ENCODE measurements at regions not wholly inside any gene's neighbourhood (a gene's known extent, or its start where the extent isn't known, plus 50 kb on each side); places are given as distances from the start of the nearest gene placed in this dataset.

- H3K36me3 ChIP-seq (ENCODE audit: insufficient read depth, low read length), result no peaks in the 10 kb centered on the region
- no peaks in the 10 kb centered on the region for H3K9me3 ChIP-seq (ENCODE audit: low read length)
- H3K4me3 ChIP-seq (ENCODE audit: low read length), result no peak overlapping the region
These were observed 79.8 kb upstream of the PAPPA start for GRCh38 chr9:116073826-116074225.

GRCh38 chr9:116074658-116075057 is 78.9 kb upstream of the PAPPA start:
- no peak overlapping the region for H2AFZ ChIP-seq (ENCODE audit: low read depth, low read length)
- H3K4me1 ChIP-seq (ENCODE audit: insufficient read depth, low read length), result no peaks in the 10 kb centered on the region
- H3K27me3 ChIP-seq (ENCODE audit: insufficient read depth, low read length), result no peaks in the 10 kb centered on the region
- H3K4me3 ChIP-seq (ENCODE audit: low read length), result no peak overlapping the region
- H3K36me3 ChIP-seq (ENCODE audit: insufficient read depth, low read length), result no peaks in the 10 kb centered on the region
- H3K9me3 ChIP-seq (ENCODE audit: low read length), result no peaks in the 10 kb centered on the region

More at GRCh38 chr9:116073826-116074225, 79.8 kb upstream of the PAPPA start:
- no peaks in the 10 kb centered on the region for H3K4me1 ChIP-seq (ENCODE audit: insufficient read depth, low read length)
- no peak overlapping the region for H2AFZ ChIP-seq (ENCODE audit: low read depth, low read length)
- no peaks in the 10 kb centered on the region for H3K27me3 ChIP-seq (ENCODE audit: insufficient read depth, low read length)

GRCh38 chr9:116075191-116075590 is 78.4 kb upstream of the PAPPA start:
- Histone ChIP-seq H3K27me3 (ENCODE audit: insufficient read depth, low read length) (no peaks in the 10 kb centered on the region), H3K4me1 (ENCODE audit: insufficient read depth, low read length) (no peaks in the 10 kb centered on the region), H3K4me3 (ENCODE audit: low read length) (no peak overlapping the region), H3K9me3 (ENCODE audit: low read length) (no peaks in the 10 kb centered on the region), H3K36me3 (ENCODE audit: insufficient read depth, low read length) (no peaks in the 10 kb centered on the region), H2AFZ (ENCODE audit: low read depth, low read length) (no peak overlapping the region)

- H3K36me3 ChIP-seq (ENCODE audit: insufficient read depth, low read length), result no peaks in the 10 kb centered on the region
- H3K27me3 ChIP-seq (ENCODE audit: insufficient read depth, low read length), result peaks cover 2% of the 10 kb centered on the region
- H3K4me3 ChIP-seq (ENCODE audit: low read length), result no peak overlapping the region
- no peak overlapping the region for H2AFZ ChIP-seq (ENCODE audit: low read depth, low read length)
- H3K4me1 ChIP-seq (ENCODE audit: insufficient read depth, low read length), result no peaks in the 10 kb centered on the region
- H3K9me3 ChIP-seq (ENCODE audit: low read length), result no peaks in the 10 kb centered on the region
These were observed 75.0 kb upstream of the PAPPA start for GRCh38 chr9:116078640-116079039.

- Histone ChIP-seq H3K9me3 (ENCODE audit: low read length) (no peaks in the 10 kb centered on the region), H3K4me3 (ENCODE audit: low read length) (no peak overlapping the region), H3K36me3 (ENCODE audit: insufficient read depth, low read length) (no peaks in the 10 kb centered on the region), H2AFZ (ENCODE audit: low read depth, low read length) (no peak overlapping the region), H3K27me3 (ENCODE audit: insufficient read depth, low read length) (peaks cover 2% of the 10 kb centered on the region), H3K4me1 (ENCODE audit: insufficient read depth, low read length) (no peaks in the 10 kb centered on the region)
These were observed 73.0 kb upstream of the PAPPA start for GRCh38 chr9:116080561-116080960.

- Histone ChIP-seq H3K4me3 (ENCODE audit: low read length) (no peak overlapping the region), H2AFZ (ENCODE audit: low read depth, low read length) (no peak overlapping the region), H3K27me3 (ENCODE audit: insufficient read depth, low read length) (peaks cover 2% of the 10 kb centered on the region), H3K9me3 (ENCODE audit: low read length) (no peaks in the 10 kb centered on the region), H3K36me3 (ENCODE audit: insufficient read depth, low read length) (no peaks in the 10 kb centered on the region), H3K4me1 (ENCODE audit: insufficient read depth, low read length) (no peaks in the 10 kb centered on the region)
These were observed 72.0 kb upstream of the PAPPA start for GRCh38 chr9:116081435-116082115.

GRCh38 chr9:116083837-116084236 is 69.8 kb upstream of the PAPPA start:
- Histone ChIP-seq H3K9me3 (ENCODE audit: low read length) (no peaks in the 10 kb centered on the region), H3K36me3 (ENCODE audit: insufficient read depth, low read length) (no peaks in the 10 kb centered on the region), H3K27me3 (ENCODE audit: insufficient read depth, low read length) (peaks cover 2% of the 10 kb centered on the region), H2AFZ (ENCODE audit: low read depth, low read length) (no peak overlapping the region), H3K4me3 (ENCODE audit: low read length) (no peak overlapping the region), H3K4me1 (ENCODE audit: insufficient read depth, low read length) (no peaks in the 10 kb centered on the region)

GRCh38 chr9:116084497-116084896 is 69.1 kb upstream of the PAPPA start:
- H3K27me3 ChIP-seq (ENCODE audit: insufficient read depth, low read length), result peaks cover 2% of the 10 kb centered on the region
- H3K4me1 ChIP-seq (ENCODE audit: insufficient read depth, low read length), result no peaks in the 10 kb centered on the region
- H3K9me3 ChIP-seq (ENCODE audit: low read length), result no peaks in the 10 kb centered on the region
- no peak overlapping the region for H3K4me3 ChIP-seq (ENCODE audit: low read length)
- no peaks in the 10 kb centered on the region for H3K36me3 ChIP-seq (ENCODE audit: insufficient read depth, low read length)
- H2AFZ ChIP-seq (ENCODE audit: low read depth, low read length), result no peak overlapping the region

- Histone ChIP-seq H3K27me3 (ENCODE audit: insufficient read depth, low read length) (no peaks in the 10 kb centered on the region), H3K36me3 (ENCODE audit: insufficient read depth, low read length) (no peaks in the 10 kb centered on the region), H3K9me3 (ENCODE audit: low read length) (no peaks in the 10 kb centered on the region), H2AFZ (ENCODE audit: low read depth, low read length) (no peak overlapping the region), H3K4me1 (ENCODE audit: insufficient read depth, low read length) (no peaks in the 10 kb centered on the region), H3K4me3 (ENCODE audit: low read length) (no peak overlapping the region)
These were observed 66.3 kb upstream of the PAPPA start for GRCh38 chr9:116087246-116087645.

GRCh38 chr9:116087751-116088194 is 65.8 kb upstream of the PAPPA start:
- Histone ChIP-seq H3K4me3 (ENCODE audit: low read length) (no peak overlapping the region), H3K36me3 (ENCODE audit: insufficient read depth, low read length) (no peaks in the 10 kb centered on the region), H3K27me3 (ENCODE audit: insufficient read depth, low read length) (no peaks in the 10 kb centered on the region), H2AFZ (ENCODE audit: low read depth, low read length) (no peak overlapping the region), H3K4me1 (ENCODE audit: insufficient read depth, low read length) (no peaks in the 10 kb centered on the region), H3K9me3 (ENCODE audit: low read length) (no peaks in the 10 kb centered on the region)

- Histone ChIP-seq H2AFZ (ENCODE audit: low read depth, low read length) (no peak overlapping the region), H3K9me3 (ENCODE audit: low read length) (no peaks in the 10 kb centered on the region), H3K27me3 (ENCODE audit: insufficient read depth, low read length) (no peaks in the 10 kb centered on the region), H3K4me3 (ENCODE audit: low read length) (no peak overlapping the region), H3K4me1 (ENCODE audit: insufficient read depth, low read length) (no peaks in the 10 kb centered on the region), H3K36me3 (ENCODE audit: insufficient read depth, low read length) (no peaks in the 10 kb centered on the region)
These were observed 65.2 kb upstream of the PAPPA start for GRCh38 chr9:116088396-116088795.

- Histone ChIP-seq H3K4me3 (ENCODE audit: low read length) (no peak overlapping the region), H3K9me3 (ENCODE audit: low read length) (no peaks in the 10 kb centered on the region), H2AFZ (ENCODE audit: low read depth, low read length) (no peak overlapping the region), H3K27me3 (ENCODE audit: insufficient read depth, low read length) (no peaks in the 10 kb centered on the region), H3K36me3 (ENCODE audit: insufficient read depth, low read length) (no peaks in the 10 kb centered on the region), H3K4me1 (ENCODE audit: insufficient read depth, low read length) (no peaks in the 10 kb centered on the region)
These were observed 63.4 kb upstream of the PAPPA start for GRCh38 chr9:116090030-116090770.

- H3K36me3 ChIP-seq (ENCODE audit: insufficient read depth, low read length), result no peaks in the 10 kb centered on the region
- no peaks in the 10 kb centered on the region for H3K4me1 ChIP-seq (ENCODE audit: insufficient read depth, low read length)
- no peaks in the 10 kb centered on the region for H3K27me3 ChIP-seq (ENCODE audit: insufficient read depth, low read length)
- no peaks in the 10 kb centered on the region for H3K9me3 ChIP-seq (ENCODE audit: low read length)
- H2AFZ ChIP-seq (ENCODE audit: low read depth, low read length), result no peak overlapping the region
- H3K4me3 ChIP-seq (ENCODE audit: low read length), result no peak overlapping the region
These were observed 58.7 kb upstream of the PAPPA start for GRCh38 chr9:116094846-116095245.

Data from neuron (in vitro differentiated cells).